Stimulated activated CD8-positive, alpha-beta memory T cell treated with anti-CD3 and anti-CD28 coated beads, Interleukin-4, amount 100 ng/mL, for 4 hours (primary cell): ENCODE measurements at regions not wholly inside any gene's neighbourhood (a gene's known extent, or its start where the extent isn't known, plus 50 kb on each side); places are given as distances from the start of the nearest gene placed in this dataset.

Experiments
- DNase-seq, 2 donors: peaks; one replicate each; pipeline ENCODE4 v3.0.0-alpha.2; 2020; ENCODE audit warnings: low read depth in 2 of 2, low spot score in 1 of 2

DNA sequence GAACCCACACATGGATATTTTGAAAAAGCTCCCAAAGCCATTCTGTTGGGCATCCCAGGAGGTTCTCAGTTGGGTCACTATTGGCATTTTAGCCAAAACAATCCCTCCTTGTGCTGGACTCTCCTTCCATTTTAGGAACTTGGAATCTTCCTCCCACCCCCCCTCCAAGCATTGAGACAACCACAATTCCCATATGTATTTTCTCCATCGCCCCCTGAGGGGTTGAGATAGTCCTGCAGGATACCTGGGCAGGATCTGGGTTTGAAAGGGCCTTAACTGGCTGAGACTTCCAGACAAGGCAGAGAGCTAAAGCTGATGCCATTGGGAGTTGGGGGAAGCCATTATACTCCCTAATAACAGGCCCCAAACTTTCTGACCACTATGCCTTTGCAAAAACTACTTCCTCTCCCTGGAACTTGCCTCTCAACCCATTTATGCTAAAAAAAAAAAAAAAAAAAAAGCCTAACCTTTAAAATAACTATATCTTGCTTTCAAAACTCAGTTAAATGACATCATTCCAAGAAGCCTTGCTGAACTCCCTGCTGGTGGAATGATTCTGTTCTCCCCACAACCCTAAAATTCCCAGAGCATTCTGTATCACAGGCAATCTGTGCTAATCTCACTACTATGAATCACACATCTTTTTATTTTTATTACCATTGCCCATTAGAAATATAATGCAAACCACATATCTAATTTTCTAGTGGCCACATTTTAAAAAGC, 77.5 kb upstream of the PDE1C start:
- no peak for DNase-seq

DNA sequence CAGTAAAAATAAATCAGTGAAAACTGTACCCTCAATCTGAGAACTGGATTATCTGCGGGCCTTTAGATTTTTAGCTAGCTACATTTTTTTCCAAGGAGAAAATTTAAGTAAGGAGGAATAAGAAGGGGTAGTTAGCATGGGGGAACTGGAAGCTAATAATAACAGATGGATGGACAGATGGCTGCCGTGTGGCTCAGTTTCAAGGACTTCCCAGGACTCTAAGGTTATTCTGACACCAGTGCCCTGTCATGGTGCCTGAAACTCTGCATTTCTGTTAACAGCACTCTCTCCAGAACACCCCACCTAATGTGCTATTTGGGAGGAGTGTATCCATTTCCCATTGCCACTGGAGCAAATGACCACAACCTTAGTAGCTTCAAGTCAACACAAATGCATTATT, 75.7 kb upstream of the PDE1C start:
- DNase-seq: no peak

DNA sequence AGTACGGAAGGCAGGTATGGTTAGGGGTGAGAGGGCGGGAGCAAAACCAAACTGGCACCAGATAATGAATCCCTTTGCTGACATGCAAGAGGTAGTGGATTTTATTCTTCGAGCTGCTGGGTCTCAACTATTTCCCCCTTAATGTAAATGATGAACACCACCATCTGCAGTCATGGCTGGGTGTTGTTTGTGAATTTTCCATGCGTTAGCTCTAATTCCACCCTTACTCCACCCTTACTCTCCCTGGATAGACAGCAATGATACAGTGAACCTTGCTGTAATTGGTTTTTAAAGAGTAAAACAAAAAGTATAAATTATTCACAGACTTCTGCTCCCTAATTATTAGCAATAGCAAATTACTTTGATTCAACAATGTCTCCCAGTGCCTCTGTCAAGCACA, 74.5 kb upstream of the PDE1C start:
- DNase-seq: no peak

DNA sequence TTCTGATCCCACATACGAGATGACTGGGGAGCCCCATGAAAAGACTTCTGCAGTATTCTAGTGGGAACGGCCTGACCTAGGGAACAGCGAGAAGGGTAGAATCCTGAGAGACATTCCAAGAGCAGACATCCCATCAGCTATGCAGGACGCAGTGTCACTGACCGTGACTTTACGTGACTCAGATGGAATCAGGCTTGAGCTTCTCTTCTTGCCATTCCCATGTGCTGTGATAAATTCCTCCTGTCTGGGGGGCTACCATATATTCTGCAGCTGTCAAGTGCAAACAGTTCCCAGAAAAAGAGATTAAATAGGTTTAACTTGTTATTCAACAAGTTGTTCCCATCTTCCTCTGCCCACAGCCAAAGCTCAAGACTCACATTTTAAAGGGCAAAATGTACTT, 73.1 kb upstream of the PDE1C start:
- DNase-seq: no peak

DNA sequence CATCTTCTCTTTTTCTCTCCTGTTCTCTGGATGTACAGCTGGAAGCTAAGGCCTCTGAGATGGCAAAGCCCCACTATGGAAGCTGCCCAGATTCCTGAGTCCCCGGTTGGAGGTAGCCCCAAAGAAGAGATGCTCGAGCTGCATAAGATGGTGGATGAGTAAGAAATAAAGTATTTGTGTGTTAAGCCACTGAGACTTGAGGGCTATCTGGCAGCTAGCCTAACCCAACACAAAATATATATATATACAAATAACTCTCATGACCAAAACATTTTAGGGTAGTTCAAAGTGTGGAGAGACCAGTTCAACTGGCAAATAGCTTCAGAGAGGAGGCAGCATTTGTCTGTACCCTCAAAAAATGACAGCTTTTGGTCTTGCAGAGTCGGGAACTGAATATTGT, 72.4 kb upstream of the PDE1C start:
- no peak for DNase-seq

DNA sequence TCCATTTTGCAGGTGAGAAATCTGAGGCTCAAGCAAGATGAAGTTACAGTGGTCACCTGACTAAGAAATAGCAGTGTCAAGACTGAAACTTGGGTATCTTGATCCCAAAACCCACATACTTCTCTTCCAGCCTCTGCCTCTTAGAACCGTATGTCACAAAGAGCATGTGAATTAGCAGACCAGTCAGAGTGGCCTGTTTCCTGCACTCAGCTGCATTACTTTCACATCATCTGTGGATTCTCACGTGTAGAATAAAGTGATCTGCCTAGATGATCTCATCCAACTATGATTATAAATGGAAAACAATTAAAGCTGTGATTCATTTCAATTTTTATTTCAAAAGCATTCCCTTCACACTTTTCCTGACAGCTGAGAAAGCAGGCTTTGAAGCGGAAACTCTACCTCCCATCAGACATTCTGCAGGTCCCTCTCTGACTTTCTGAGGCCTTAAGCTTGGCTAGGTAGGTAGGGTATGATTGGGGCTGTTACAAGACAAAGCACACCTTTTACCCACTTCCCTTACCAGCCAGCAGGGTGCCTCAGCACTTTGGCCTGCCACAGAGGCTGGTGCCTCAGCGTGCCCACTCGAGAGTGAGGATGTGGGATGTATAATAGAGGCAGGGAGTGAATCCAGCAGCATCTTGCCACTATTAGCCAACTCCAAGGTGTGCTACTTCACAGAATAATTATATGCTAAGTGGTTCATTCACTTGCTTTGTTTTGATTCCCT, 70.2 kb upstream of the PDE1C start:
- no peak for DNase-seq

DNA sequence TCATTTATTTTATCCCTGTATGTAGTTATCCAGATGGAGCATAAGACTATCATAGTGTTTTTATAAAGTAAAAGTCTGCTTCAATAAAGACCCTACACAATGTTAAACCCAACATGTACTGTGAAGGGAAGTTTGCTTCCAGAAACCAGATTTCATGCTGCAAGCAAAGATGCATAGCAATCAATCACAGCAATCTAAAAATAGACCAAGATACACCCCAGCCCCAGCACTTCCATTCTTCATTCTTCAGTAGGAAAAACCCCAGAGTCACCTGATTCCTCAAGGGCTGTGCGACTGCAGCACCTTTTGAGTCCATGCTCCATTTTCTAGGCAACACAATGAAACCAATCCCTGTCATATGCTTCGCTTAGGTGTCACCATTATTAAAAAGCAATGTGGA, 66.9 kb upstream of the PDE1C start:
- DNase-seq: no peak

DNA sequence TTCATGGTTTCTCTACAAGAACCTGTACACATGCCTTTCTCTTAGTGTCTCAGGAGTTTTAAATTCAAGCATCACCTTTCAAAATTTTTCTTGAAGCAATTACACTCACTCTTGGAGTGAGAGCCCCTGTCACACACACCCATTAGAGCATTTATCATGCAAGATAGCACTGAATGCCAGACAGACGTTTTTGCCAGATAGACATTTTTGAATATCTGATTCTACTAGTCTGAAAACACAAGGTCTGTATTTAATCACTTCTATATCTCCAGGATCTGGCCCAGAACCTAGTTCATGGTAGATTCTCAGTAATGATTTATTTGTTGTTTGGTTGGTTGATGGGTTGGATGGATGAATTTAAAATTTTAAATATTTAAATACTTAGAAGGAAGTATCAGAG, 60.9 kb upstream of the PDE1C start:
- DNase-seq: no peak

DNA sequence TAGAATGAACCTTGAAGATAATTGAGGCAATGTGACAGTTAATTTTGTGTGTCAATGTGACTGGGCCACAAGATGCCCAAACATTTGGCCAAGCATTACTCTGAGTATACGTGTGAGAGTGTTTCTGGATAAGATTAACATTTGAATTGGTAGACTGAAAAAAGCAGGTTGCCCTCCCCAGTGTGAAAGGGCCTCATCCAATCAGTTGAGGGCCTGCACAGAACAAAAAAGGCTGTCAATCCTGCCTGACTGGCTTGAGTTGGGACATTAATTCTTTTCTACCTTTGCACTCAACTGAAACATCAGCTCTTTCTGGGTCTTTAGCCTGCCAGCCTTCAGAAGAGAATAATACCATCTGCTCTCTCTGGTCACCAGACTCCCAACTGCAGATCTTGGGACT, 56.6 kb upstream of the PDE1C start:
- DNase-seq: no peak
